Brain microvascular endothelial cell (primary cell): ENCODE measurements at regions not wholly inside any gene's neighbourhood (a gene's known extent, or its start where the extent isn't known, plus 50 kb on each side); places are given as distances from the start of the nearest gene placed in this dataset.

Source experiments
- DNase-seq: peaks from one replicate; pipeline ENCODE4 v3.0.0-alpha.2; 2020
- H3K27ac ChIP-seq: fragments of 250-450 bp; sonication (Bioruptor Pico); 2 replicates; pipeline ENCODE4 v1.5.1; 2020; ENCODE audit warnings: mild to moderate bottlenecking, moderate library complexity
- H3K27me3 ChIP-seq: fragments of 250-450 bp; sonication (Bioruptor Pico); replicated peaks from 2 replicates; pipeline ENCODE4 v1.5.1; 2020; ENCODE audit warnings: mild to moderate bottlenecking
- H3K36me3 ChIP-seq: fragments of 250-450 bp; sonication (Bioruptor Pico); replicated peaks from 2 replicates; pipeline ENCODE4 v1.5.1; 2020; ENCODE audit warnings: mild to moderate bottlenecking
- H3K4me3 ChIP-seq: 2 replicates; pipeline ENCODE4 v1.5.1; 2011; ENCODE audit warnings: low read depth, mild to moderate bottlenecking, control low read depth, low read length, moderate library complexity
- CTCF ChIP-seq: IDR thresholded peaks from 2 replicates; pipeline ENCODE4 v1.5.1; 2011; ENCODE audit warnings: low read depth, mild to moderate bottlenecking, moderate library complexity, low read length, control low read depth, inconsistent platforms; ENCODE audit errors: missing control alignments
- in situ Hi-C: cut with HindIII; loops from 2 replicates; pipeline ENCODE4 v1.10.0; 2017; ENCODE audit warnings: low sequenced_read_pairs, low pct_ligation_motif_present

GRCh38 chr4:185902654-185903053 is 90.7 kb upstream of the SORBS2 start:
- Histone ChIP-seq H3K4me3 (no peak overlapping the region), H3K36me3 (no peaks in the 10 kb centered on the region), H3K27ac (no peak overlapping the region), H3K27me3 (no peaks in the 10 kb centered on the region)
- in situ Hi-C loops = no loop called here
- DNase-seq = peak; percentile 21
- no peak for TF ChIP-seq CTCF

- Histone ChIP-seq H3K27me3 (no peaks in the 10 kb centered on the region), H3K27ac (no peak overlapping the region), H3K36me3 (no peaks in the 10 kb centered on the region), H3K4me3 (no peak overlapping the region)
- DNase-seq = no peak
- TF ChIP-seq CTCF = no peak
- in situ Hi-C loops = no loop called here
These were observed 91.2 kb upstream of the SORBS2 start for GRCh38 chr4:185903205-185903604.

GRCh38 chr4:185904381-185904780 is 92.4 kb upstream of the SORBS2 start:
- in situ Hi-C loops = no loop called here

GRCh38 chr4:185909972-185910371 is 98.0 kb upstream of the SORBS2 start:
- in situ Hi-C loops = no loop called here
- DNase-seq = no peak
- no peaks in the 10 kb centered on the region for H3K27me3 ChIP-seq
- H3K27ac ChIP-seq = no peak overlapping the region
- no peak for TF ChIP-seq CTCF
- H3K4me3 ChIP-seq = no peak overlapping the region
- no peaks in the 10 kb centered on the region for H3K36me3 ChIP-seq

More at GRCh38 chr4:185904381-185904780, 92.4 kb upstream of the SORBS2 start:
- Histone ChIP-seq H3K4me3 (no peak overlapping the region), H3K27ac (no peak overlapping the region), H3K27me3 (no peaks in the 10 kb centered on the region), H3K36me3 (no peaks in the 10 kb centered on the region)
- no peak for DNase-seq
- TF ChIP-seq CTCF = no peak

- no peak overlapping the region for H3K4me3 ChIP-seq
- TF ChIP-seq CTCF = no peak
- DNase-seq = peak; percentile 42
- peak overlapping the region; percentile 17 for H3K27ac ChIP-seq
- H3K36me3 ChIP-seq = no peaks in the 10 kb centered on the region
- H3K27me3 ChIP-seq = no peaks in the 10 kb centered on the region
- in situ Hi-C loops = no loop called here
These were observed 99.6 kb upstream of the SORBS2 start for GRCh38 chr4:185911556-185912064.

- no peak for TF ChIP-seq CTCF
- in situ Hi-C loops = no loop called here
These were observed 100.8 kb upstream of the SORBS2 start for GRCh38 chr4:185912779-185913178.

More at GRCh38 chr4:185912779-185913178, 100.8 kb upstream of the SORBS2 start:
- DNase-seq = no peak
- Histone ChIP-seq H3K27ac (peak overlapping the region; percentile 16), H3K27me3 (no peaks in the 10 kb centered on the region), H3K4me3 (no peak overlapping the region), H3K36me3 (no peaks in the 10 kb centered on the region)
